ENCODE measurements at regions not wholly inside any gene's neighbourhood (a gene's known extent, or its start where the extent isn't known, plus 50 kb on each side); places are given as distances from the start of the nearest gene placed in this dataset.
"Not testable (repeated sequence)": the region's sequence is repeated elsewhere in the genome, so short reads cannot be mapped to it uniquely, and the experiment has no call there.

- TF ChIP-seq CTCF (conservative IDR thresholded peaks at IDR 0.05) = no peak
- H3K27ac ChIP-seq = no peak overlapping the region
Observed at GRCh38 chr5:163165277-163165676, 272.1 kb upstream of the CCNG1 start.

- not testable (repeated sequence) for H3K27ac ChIP-seq
Observed at GRCh38 chr5:163170161-163170560, 267.2 kb upstream of the CCNG1 start.

- H3K27ac ChIP-seq = no peak overlapping the region
- no peak for TF ChIP-seq CTCF (conservative IDR thresholded peaks at IDR 0.05)
Observed at GRCh38 chr5:163172540-163173338, 264.7 kb upstream of the CCNG1 start.

- H3K27ac ChIP-seq = no peak overlapping the region
- no peak for TF ChIP-seq CTCF (conservative IDR thresholded peaks at IDR 0.05)
Observed at GRCh38 chr5:163177971-163178370, 259.4 kb upstream of the CCNG1 start.

GRCh38 chr5:163185315-163185714 lies 252.1 kb upstream of the CCNG1 start:
- no peak overlapping the region for H3K27ac ChIP-seq
- TF ChIP-seq CTCF (conservative IDR thresholded peaks at IDR 0.05) = no peak

GRCh38 chr5:163189023-163189553 lies 248.3 kb upstream of the CCNG1 start:
- H3K27ac ChIP-seq = no peak overlapping the region
- no peak for TF ChIP-seq CTCF (conservative IDR thresholded peaks at IDR 0.05)

- TF ChIP-seq CTCF (conservative IDR thresholded peaks at IDR 0.05) = no peak
Observed at GRCh38 chr5:163190283-163190682, 247.1 kb upstream of the CCNG1 start.

GRCh38 chr5:163190784-163191183 lies 246.6 kb upstream of the CCNG1 start:
- H3K27ac ChIP-seq = no peak overlapping the region
- TF ChIP-seq CTCF (conservative IDR thresholded peaks at IDR 0.05) = no peak

More at GRCh38 chr5:163190283-163190682, 247.1 kb upstream of the CCNG1 start:
- no peak overlapping the region for H3K27ac ChIP-seq

Measured in VCaP (cell line).